SK-N-SH treated with all-trans-retinoic acid at 6 μM for 48 hours (cell line): ENCODE measurements at regions not wholly inside any gene's neighbourhood (a gene's known extent, or its start where the extent isn't known, plus 50 kb on each side); places are given as distances from the start of the nearest gene placed in this dataset.

Experiments
- BACH2 ChIP-seq: fragments of 250-450 bp; sonication (Bioruptor Pico); IDR thresholded peaks from 2 replicates; pipeline ENCODE4 v1.9.0; 2021; ENCODE audit warnings: mild to moderate bottlenecking, borderline replicate concordance
- CREB5 ChIP-seq: fragments of 250-450 bp; sonication (Bioruptor Pico); IDR thresholded peaks from 2 replicates; pipeline ENCODE4 v1.5.1; 2020; ENCODE audit warnings: low read depth, mild to moderate bottlenecking, moderate library complexity
- CSRNP3 ChIP-seq: fragments of 250-450 bp; sonication (Bioruptor Pico); IDR thresholded peaks from 2 replicates; pipeline ENCODE4 v1.5.1; 2021; ENCODE audit warnings: mild to moderate bottlenecking, moderate library complexity
- GLIS3 ChIP-seq: fragments of 250-450 bp; sonication (Bioruptor Pico); IDR thresholded peaks from 2 replicates; pipeline ENCODE4 v1.5.0; 2020; ENCODE audit warnings: mild to moderate bottlenecking, moderate library complexity
- PATZ1 ChIP-seq: fragments of 250-450 bp; sonication (Bioruptor Pico); IDR thresholded peaks from 2 replicates; pipeline ENCODE4 v1.8.0; 2020; ENCODE audit warnings: mild to moderate bottlenecking, moderate library complexity, borderline replicate concordance
- POU6F1 ChIP-seq: fragments of 250-450 bp; sonication (Bioruptor Pico); IDR thresholded peaks from 2 replicates; pipeline ENCODE4 v1.8.0; 2021; ENCODE audit warnings: low read depth, mild to moderate bottlenecking, moderate library complexity, borderline replicate concordance
- RARB ChIP-seq: fragments of 250-450 bp; sonication (Bioruptor Pico); IDR thresholded peaks from 2 replicates; pipeline ENCODE4 v1.8.0; 2021; ENCODE audit warnings: mild to moderate bottlenecking, moderate library complexity
- TSHZ2 ChIP-seq: fragments of 250-450 bp; sonication (Bioruptor Pico); IDR thresholded peaks from 2 replicates; pipeline ENCODE4 v1.5.0; 2020; ENCODE audit warnings: mild to moderate bottlenecking, moderate library complexity
- ZNF70 ChIP-seq: fragments of 450-650 bp; formaldehyde crosslinking; IDR thresholded peaks from 2 replicates; pipeline ENCODE4 v1.5.0; 2020; ENCODE audit warnings: mild to moderate bottlenecking, moderate library complexity
- ZNF8 ChIP-seq: fragments of 450-650 bp; formaldehyde crosslinking; IDR thresholded peaks from 2 replicates; pipeline ENCODE4 v1.5.0; 2020; ENCODE audit warnings: mild to moderate bottlenecking, moderate library complexity

- TF ChIP-seq TSHZ2 (no peak), CREB5 (CRISPR knock-in tag) (no peak), PATZ1 (no peak), ZNF70 (CRISPR knock-in tag) (no peak), RARB (CRISPR knock-in tag) (no peak), POU6F1 (CRISPR knock-in tag) (no peak), BACH2 (no peak), GLIS3 (CRISPR knock-in tag) (no peak), ZNF8 (CRISPR knock-in tag) (no peak), CSRNP3 (CRISPR knock-in tag) (no peak)
These were observed 128.6 kb upstream of the PUM3 start for GRCh38 chr9:2972475-2972874.
